GM21423 (cell line): ENCODE measurements at regions not wholly inside any gene's neighbourhood (a gene's known extent, or its start where the extent isn't known, plus 50 kb on each side); places are given as distances from the start of the nearest gene placed in this dataset.

Source experiments
- ATAC-seq: cut with Tn5 transposase; IDR thresholded peaks from one replicate; pipeline ENCODE4 v1.9.1; 2021; ENCODE audit warnings: mild to moderate bottlenecking, moderate library complexity; ENCODE audit not compliant: unreplicated experiment

- no peak for ATAC-seq
Observed at GRCh38 chr5:4252385-4252784, 656.8 kb downstream of the IRX1 start.

- no peak for ATAC-seq
Observed at GRCh38 chr5:4254736-4255135, 659.1 kb downstream of the IRX1 start.

- ATAC-seq, result no peak
Observed at GRCh38 chr5:4255441-4255840, 659.8 kb downstream of the IRX1 start.

GRCh38 chr5:4258170-4258569, 662.5 kb downstream of the IRX1 start:
- no peak for ATAC-seq

- ATAC-seq, result no peak
Observed at GRCh38 chr5:4271193-4271592, 675.6 kb downstream of the IRX1 start.

- ATAC-seq, result no peak
Observed at GRCh38 chr5:4275232-4275631, 679.6 kb downstream of the IRX1 start.

- no peak for ATAC-seq
Observed at GRCh38 chr5:4294878-4295277, 699.2 kb downstream of the IRX1 start.

GRCh38 chr5:4295663-4296339, 700.2 kb downstream of the IRX1 start:
- ATAC-seq, result no peak

- no peak for ATAC-seq
Observed at GRCh38 chr5:4306057-4306456, 710.4 kb downstream of the IRX1 start.

- no peak for ATAC-seq
Observed at GRCh38 chr5:4309026-4309425, 713.4 kb downstream of the IRX1 start.

- ATAC-seq, result no peak
Observed at GRCh38 chr5:4313138-4313537, 717.5 kb downstream of the IRX1 start.

GRCh38 chr5:4319478-4320128, 724.0 kb downstream of the IRX1 start:
- no peak for ATAC-seq

- no peak for ATAC-seq
Observed at GRCh38 chr5:4330327-4330726, 734.7 kb downstream of the IRX1 start.

- no peak for ATAC-seq
Observed at GRCh38 chr5:4335078-4335477, 739.4 kb downstream of the IRX1 start.

GRCh38 chr5:4337519-4337918, 741.9 kb downstream of the IRX1 start:
- ATAC-seq, result no peak

GRCh38 chr5:4339949-4340348, 744.3 kb downstream of the IRX1 start:
- ATAC-seq, result no peak

GRCh38 chr5:4345850-4346249, 750.2 kb downstream of the IRX1 start:
- no peak for ATAC-seq

GRCh38 chr5:4348423-4348822, 752.8 kb downstream of the IRX1 start:
- ATAC-seq, result no peak

GRCh38 chr5:4348919-4349318, 753.3 kb downstream of the IRX1 start:
- no peak for ATAC-seq

- no peak for ATAC-seq
Observed at GRCh38 chr5:4356201-4356600, 760.6 kb downstream of the IRX1 start.

- no peak for ATAC-seq
Observed at GRCh38 chr5:4359847-4360246, 764.2 kb downstream of the IRX1 start.

- ATAC-seq, result no peak
Observed at GRCh38 chr5:4361753-4362152, 766.1 kb downstream of the IRX1 start.

GRCh38 chr5:4362411-4362810, 766.8 kb downstream of the IRX1 start:
- no peak for ATAC-seq
